ENCODE measurements at regions not wholly inside any gene's neighbourhood (a gene's known extent, or its start where the extent isn't known, plus 50 kb on each side); places are given as distances from the start of the nearest gene placed in this dataset.

GRCh38 chr2:120899771-120900170 is 164.1 kb downstream of the GLI2 start:
- DNase-seq (ENCODE audit: low spot score), result no peak

GRCh38 chr2:120901201-120901600 is 165.5 kb downstream of the GLI2 start:
- DNase-seq (ENCODE audit: low spot score), result no peak

GRCh38 chr2:120902592-120902991 is 166.9 kb downstream of the GLI2 start:
- no peak for DNase-seq (ENCODE audit: low spot score)

- no peak for DNase-seq (ENCODE audit: low spot score)
Measured at GRCh38 chr2:120904379-120904778, 168.7 kb downstream of the GLI2 start.

GRCh38 chr2:120904830-120905234 is 169.2 kb downstream of the GLI2 start:
- DNase-seq (ENCODE audit: low spot score), result no peak

GRCh38 chr2:120905298-120905697 is 169.6 kb downstream of the GLI2 start:
- DNase-seq (ENCODE audit: low spot score), result no peak

GRCh38 chr2:120905824-120906571 is 170.3 kb downstream of the GLI2 start:
- DNase-seq (ENCODE audit: low spot score), result no peak

- DNase-seq (ENCODE audit: low spot score), result no peak
Measured at GRCh38 chr2:120906914-120907313, 171.2 kb downstream of the GLI2 start.

GRCh38 chr2:120907822-120908221 is 172.2 kb downstream of the GLI2 start:
- no peak for DNase-seq (ENCODE audit: low spot score)

- DNase-seq (ENCODE audit: low spot score), result no peak
Measured at GRCh38 chr2:120908314-120908975, 172.8 kb downstream of the GLI2 start.

GRCh38 chr2:120909102-120909501 is 173.4 kb downstream of the GLI2 start:
- DNase-seq (ENCODE audit: low spot score), result no peak

- no peak for DNase-seq (ENCODE audit: low spot score)
Measured at GRCh38 chr2:120910164-120910563, 174.5 kb downstream of the GLI2 start.

GRCh38 chr2:120910956-120911951 is 175.6 kb downstream of the GLI2 start:
- no peak for DNase-seq (ENCODE audit: low spot score)

GRCh38 chr2:120912101-120912985 is 176.7 kb downstream of the GLI2 start:
- no peak for DNase-seq (ENCODE audit: low spot score)

- DNase-seq (ENCODE audit: low spot score), result no peak
Measured at GRCh38 chr2:120913972-120914838, 178.5 kb downstream of the GLI2 start.

- no peak for DNase-seq (ENCODE audit: low spot score)
Measured at GRCh38 chr2:120914839-120915521, 179.3 kb downstream of the GLI2 start.

- no peak for DNase-seq (ENCODE audit: low spot score)
Measured at GRCh38 chr2:120915670-120916069, 180.0 kb downstream of the GLI2 start.

GRCh38 chr2:120916446-120916845 is 180.8 kb downstream of the GLI2 start:
- DNase-seq (ENCODE audit: low spot score), result no peak

GRCh38 chr2:120917886-120918285 is 182.2 kb downstream of the GLI2 start:
- no peak for DNase-seq (ENCODE audit: low spot score)

- no peak for DNase-seq (ENCODE audit: low spot score)
Measured at GRCh38 chr2:120919216-120919615, 183.5 kb downstream of the GLI2 start.
